ENCODE measurements at regions not wholly inside any gene's neighbourhood (a gene's known extent, or its start where the extent isn't known, plus 50 kb on each side); places are given as distances from the start of the nearest gene placed in this dataset.

DNA sequence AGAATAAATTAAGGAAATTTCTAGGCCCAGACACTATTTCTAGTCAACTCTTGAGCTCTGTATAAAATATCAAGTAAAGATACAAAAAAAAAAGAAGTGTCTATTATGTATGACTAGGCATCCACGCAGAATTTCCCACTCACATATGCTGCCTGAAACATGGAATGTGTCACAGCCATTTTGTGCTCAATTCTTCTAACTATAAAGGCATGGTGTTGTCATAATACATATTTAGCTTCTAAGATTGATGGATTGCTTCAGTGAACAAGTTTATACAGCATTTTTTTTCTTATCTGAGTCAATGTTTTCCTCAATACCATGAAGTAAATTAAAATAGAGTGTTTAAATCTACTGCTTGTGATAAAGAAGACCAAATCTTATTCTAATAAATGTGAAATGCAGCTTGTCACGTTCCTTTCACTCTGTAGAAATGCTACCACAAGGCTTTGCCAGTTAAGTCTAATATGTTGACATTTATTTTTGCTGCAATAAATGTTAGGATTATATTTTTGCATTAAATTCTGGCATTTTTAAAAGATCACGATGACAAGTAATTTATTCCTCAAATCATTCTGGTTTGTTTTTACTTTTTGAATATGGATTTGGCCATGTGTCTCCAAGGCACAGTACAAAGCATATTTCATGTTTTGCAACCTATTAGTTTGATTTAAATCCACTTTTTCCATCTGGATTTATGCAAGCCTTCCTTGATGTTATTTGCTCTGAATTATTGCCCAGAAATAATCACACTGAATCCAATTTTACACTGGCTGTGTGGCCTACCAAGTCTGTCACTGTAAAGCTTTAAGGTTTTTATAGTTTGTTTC lies 1829.0 kb upstream of the PCDH7 start:
- no peak for DNase-seq

DNA sequence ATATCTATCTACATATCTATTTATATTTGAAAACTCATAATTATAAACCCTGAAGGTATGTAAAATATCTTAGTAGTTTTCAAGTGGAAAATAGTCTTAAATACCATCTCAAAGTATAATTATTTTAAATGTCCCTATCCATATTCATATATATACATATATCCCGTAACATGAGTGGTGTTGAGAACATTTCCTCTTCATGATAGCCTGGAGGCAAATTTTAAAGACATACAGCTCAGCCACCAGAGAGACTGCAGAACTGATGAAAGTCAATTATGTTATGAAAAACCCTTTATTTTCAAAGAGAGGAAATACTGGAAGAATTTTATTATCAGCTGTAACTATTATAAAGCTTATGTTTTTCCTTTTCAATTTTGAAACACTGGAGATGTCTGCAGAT lies 1806.7 kb upstream of the PCDH7 start:
- no peak for DNase-seq

DNA sequence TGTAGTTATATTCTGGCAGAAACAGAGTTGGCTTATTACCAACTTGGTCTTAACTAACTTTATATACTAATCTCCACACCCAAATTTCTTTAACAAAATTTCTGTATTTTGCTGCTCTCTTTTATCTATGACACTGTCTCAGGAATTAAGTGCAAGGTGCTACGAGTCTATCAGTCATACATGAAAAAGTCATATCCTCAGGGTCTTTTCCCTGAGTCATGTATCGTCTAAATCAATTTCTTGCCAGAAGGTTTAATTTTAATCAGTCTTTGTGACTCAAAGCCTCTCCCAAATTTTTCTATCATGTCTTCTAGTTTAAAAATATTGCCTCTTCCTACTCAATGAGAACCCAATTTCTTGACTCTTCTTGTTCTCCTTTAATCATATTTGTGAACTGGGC lies 1803.6 kb upstream of the PCDH7 start:
- no peak for DNase-seq

DNA sequence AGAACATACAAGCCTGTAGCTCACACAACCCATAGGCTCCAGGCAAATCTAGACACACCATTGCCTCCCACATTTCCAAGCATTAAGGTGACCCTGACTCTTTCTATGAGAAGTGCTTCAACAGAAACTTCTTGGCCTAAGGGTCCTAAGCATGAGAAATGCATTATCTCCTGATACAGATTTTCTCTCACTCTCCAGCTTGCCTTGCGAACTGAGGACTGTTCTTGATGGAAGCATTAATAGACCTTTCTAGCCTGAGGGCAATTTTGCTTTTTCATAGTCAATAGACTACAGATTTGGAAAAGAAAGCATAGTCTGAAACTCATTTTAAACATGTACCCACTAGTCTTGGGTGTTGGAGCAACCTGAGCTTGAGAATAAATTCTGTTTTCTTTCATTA lies 1801.3 kb upstream of the PCDH7 start:
- no peak for DNase-seq

DNA sequence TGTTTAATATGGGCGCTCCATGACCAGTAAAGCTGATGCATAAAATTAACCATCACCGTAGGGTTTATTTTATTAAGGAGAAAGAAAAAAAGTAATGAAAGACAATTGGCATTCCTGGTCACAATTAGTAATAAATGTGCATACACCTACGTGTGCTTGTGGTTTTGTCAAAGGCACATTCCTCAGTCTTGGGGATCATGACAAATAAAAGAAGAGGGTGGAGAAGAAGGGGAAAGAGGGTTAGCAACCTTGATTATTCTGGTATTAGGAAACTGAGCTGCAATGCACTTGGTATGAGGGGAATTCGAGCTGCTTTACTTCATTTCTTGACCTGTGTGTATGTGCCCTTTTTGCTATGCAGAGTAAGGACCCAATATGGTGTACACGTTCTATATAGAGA lies 1798.3 kb upstream of the PCDH7 start:
- DNase-seq: no peak

DNA sequence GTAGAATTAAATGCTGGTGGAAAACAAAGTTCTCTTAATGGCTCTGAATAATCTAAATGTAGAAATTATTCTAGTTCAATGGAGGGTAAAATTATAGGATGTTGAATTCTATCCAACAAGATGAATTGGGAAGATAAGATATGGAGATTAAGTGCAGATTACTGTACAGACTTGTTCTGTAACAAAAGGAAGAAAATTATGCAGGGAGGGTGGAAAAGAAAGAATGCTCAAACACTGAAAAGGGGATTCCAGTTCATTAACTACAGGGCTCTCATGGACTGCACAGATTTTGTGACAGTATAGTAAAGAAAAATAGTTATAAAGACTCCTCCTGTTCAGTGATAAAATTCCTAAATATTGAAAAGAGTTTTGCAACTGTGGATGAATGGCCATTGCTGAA lies 1794.0 kb upstream of the PCDH7 start:
- DNase-seq: no peak

DNA sequence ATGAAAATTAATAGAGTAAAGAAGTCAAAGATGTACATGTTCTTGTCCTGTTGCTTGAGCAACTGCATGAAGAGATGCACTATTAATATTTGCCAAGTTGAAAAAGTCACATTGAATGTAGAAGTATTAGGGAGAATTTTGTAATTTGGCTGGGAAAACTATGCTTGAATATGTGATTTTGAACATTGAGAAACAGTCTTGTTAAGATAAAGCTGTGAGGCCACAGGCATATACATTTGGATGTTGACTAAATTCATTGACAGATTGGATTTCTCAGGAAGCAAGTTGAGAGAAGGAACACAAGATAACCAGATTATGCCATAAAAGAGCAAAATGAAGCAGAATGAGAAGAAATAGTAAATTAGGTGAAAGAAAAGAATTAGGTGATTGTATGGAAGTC lies 1777.5 kb upstream of the PCDH7 start:
- DNase-seq: no peak

DNA sequence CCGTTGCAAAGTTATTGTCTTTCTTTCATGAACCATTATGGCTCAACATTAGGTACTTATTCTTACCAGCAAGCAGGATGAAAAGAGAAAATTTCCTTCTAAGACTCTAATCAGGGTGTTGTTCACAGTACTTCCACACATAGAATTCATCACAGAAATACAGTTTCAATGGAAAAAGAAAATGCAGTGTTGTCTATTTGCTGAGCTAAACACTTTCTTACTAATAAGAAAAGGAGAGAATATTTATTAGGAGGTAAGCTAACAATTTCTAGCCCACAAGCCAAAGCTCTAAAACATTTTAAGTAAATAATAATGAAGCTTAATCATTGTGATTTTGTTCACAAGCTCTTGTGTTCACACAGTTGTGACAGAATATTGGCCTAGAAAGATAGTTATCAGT lies 1772.8 kb upstream of the PCDH7 start:
- no peak for DNase-seq

DNA sequence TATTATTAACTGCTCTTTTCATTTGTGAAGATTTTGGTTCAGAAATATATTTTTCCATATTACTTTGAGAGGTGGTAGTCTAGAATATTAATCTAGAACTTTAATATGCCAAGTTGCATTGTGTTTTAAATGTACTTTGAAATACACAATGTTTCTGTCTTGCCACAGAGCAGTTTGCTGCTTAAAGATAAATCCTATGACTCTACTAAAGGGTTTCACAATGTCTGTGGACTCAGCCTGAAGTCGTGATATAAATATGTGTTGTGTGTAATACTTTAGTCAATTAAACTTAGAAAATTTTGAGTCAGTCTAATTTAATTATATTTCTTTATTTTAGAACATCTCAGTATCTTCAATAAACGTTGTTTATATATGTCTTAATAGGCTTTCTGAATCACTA lies 1771.7 kb upstream of the PCDH7 start:
- no peak for DNase-seq

DNA sequence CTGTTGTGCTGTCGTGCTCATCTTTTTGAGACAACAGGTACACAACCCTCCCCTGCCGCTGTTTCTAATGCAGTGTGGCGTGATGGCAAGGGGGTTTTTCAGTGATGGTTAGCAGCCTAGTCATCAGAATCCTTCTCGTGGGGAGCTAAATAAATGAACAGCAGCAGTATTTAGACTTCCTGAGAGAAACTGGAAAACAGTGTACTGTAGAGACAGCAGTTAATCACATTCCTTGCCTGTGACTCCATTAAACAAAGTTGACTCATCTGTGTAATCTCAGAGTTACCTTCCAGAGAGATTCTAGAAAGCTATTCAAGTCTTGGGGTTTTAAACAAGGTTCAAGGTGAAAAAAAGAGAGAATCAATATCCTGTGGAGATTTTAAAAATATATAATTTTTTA lies 1753.2 kb upstream of the PCDH7 start:
- DNase-seq: no peak

DNA sequence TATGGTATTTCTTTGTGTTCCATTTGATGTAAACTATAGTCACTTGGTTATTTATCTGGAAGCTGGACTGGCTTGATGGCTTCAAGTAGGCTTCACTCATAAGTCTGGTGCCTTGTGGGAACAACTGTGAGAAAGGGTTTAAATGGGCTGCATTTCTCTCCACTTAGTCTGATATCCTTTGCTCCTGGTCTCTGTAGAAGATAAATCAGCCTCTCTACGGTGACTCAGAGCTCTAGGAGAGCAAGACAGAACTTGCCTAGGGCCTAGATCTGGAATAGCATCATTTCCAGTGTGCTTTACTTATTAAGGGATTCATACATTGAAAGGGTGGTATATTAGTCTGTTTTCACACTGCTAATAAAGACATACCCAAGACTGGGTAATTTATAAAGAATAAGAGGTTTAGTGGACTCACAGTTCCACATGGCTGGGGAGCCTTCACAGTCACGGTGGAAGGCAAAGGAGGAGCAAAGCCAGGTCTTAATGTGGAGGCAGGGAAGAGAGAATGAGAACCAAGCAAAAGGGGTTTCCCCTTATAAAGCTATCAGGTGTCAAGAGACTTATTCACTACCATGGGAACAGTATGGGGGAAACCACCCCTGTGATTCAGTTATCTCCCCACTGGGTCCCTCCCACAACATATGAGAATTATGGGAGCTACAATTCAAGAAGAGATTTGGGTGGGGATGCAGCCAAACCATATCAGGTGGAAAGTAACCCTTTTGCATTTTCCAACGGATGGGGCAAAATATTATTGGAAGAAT lies 1746.4 kb upstream of the PCDH7 start:
- DNase-seq: no peak

DNA sequence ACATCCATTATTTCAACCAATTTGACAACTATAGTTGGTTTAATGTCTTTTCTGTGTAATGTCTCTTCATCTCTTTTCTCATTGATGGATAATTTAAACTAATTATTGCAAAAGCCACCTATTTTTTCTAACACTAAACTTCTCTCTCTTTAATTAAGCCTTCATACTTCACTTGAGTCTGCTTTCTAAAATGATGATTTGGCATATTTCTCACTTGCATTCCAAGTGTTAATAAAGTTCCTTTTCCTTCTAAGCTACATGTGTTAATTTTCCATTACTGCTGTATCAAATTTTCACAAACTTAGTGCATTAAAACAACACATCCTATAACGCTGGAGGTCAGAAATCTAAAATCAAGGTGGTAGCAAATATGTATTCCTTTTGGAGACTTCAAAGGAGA lies 1743.8 kb upstream of the PCDH7 start:
- DNase-seq: no peak

DNA sequence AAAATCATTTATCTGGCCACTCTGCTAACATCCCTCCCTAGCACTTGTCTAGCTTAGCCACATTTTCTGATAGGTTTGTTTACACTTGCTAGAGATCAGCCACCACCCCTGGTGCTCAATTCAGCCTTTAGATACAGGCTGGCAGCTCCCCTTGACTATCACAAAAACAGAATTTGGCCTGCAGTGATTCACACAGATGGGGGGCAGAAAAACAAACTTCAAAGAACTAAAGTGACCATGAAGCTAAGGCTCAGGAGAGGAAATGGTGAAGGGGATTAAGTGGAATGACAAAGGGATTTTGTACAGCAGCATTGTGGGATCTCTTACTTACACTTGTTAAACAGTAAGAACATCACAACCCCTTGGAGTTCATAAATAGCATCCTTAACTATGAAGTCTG lies 1718.0 kb upstream of the PCDH7 start:
- DNase-seq: no peak

DNA sequence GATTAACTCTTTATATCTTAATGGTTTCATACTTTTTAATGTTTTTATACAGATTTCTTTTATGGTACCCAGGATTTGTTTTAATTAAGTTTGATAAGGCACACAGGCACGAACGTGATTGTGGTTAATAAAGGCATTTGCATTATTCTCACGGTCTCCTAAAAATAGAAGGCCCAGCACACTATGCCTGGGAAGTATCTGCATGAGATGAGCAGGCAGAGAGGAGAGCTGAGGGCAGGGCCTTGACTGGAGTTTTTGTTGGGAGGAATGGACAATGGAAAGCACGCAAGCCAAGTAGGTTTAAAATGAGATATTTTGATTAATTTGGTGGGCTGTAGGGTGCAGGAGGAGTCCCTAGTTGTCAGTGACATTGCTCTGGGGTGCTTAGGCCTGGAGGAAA lies 1714.3 kb upstream of the PCDH7 start:
- DNase-seq: no peak

DNA sequence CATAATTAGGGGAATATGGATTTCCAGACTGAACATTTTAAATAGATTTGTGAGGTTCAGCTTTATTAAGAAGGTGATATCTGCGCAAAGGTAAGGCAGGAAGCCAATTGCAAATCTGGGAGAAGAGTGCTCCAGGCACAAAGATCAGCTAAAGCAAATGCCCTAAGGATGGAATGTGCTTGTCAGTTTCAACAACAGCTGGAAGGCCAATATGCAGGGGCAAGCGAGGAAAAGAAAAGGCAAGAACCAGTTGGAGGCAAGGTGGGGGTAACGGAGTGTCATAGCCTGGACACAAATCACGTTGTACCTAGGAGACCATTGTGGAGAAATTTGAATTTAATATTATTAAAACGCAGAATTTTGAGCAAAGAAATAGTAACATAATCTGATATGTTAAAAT lies 1710.3 kb upstream of the PCDH7 start:
- DNase-seq: no peak

DNA sequence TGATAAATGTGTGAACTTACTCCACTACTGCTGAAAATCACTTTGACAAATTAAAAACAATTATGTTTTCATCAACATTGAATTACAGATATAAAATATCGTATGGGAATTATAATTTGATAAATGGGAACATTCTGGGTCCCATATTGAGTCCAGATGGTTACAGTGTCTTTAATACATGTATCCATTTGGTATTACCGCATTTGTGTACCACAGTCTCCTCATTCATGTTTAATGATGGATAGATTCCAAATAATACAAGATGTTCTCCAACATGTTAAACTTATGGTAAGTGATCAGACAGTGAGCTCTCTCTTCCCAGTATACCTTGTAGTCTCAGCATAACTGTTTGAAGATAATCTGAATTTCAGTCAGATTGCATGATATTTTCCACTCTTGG lies 1706.8 kb upstream of the PCDH7 start:
- DNase-seq: no peak

DNA sequence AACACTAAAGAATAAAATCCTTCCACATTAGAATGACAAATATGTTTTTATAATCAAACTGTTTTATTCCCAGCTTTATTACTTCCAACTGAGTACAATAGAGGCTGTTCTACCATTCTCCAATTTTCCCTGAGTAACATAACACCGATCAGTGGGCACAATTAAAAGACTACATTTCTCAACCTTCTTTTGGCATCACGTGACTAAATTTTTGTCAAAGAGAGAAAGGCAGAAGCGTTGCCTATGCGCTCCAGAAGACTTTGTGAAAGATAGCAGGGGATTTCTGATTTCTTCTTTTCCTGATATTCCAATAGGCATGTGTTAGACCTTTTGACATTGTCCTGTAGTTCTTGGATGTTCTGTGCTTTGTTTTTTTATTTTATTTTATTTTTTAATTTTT lies 1705.6 kb upstream of the PCDH7 start:
- DNase-seq: no peak

DNA sequence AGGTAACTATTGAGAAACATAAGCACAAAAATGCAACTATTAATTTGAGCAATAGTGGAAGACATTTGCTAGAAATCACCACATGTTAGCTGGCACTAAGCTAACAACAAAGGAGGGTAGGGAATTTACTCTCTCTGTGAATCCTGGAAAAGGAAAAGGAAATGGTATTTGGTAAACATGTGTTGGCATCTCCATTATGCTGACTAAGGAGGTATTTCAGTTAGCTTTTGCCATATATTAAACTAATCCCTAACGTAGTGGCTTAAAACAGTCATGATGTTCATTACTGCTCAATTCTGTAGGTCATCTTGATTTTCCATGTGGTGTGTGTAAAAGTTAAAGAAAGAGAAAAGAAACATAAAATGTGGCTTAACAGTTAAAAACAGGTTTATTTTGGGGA lies 1686.5 kb upstream of the PCDH7 start:
- DNase-seq: no peak

DNA sequence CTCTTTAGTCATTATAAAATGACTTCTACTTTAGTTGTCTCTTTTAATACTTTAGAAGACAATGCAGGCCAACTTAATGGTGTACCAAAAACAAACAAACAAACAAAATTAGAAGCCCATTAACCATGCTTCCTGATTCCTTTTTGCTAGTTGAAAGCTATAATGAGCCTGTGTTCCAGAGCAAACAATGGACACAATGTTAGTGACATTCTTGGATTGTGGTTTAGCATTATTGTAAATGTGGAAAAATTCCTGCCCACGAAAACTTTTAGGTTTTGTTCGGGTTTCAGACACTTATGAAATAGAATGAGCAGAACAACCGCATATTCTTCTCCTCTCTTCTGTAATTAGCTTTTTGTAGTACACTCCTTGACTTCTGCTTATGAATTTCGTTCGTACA lies 1682.7 kb upstream of the PCDH7 start:
- no peak for DNase-seq

DNA sequence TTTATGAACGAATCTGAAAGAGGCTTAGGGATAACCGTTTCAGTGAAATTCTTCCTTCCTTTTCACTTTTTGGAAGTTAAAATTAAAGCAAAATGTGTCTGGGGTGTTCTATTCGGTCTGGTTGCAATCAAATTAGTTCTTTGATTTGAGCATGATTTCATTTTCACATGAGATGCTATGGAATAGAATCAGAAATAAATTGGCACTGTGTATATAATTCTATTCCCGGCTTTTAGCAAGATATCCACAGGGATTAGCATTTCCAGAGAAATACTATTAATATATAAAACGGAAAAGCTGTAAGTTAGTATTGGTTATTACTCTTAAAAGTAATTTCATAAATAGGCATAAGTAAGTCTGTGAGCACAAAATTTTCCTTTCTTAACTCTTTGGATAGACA lies 1676.8 kb upstream of the PCDH7 start:
- no peak for DNase-seq

DNA sequence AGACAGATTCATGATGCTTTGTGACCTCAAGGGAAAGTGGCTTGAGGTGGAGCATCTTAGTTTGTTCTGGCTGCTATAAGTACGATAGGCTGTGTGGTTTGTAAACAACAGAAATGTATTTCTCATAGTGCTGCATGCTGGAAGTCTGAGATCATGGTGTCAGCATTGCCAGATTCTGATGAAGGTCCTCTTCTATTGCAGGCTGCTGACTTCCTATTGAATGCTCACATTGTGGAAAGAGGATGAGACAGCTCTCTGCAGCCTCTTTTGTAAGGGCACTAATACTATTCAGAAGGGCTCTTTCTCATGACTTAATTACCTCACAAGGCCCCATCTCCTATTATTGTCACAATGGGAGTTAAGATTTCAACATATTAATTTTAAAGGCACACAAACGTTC lies 1674.0 kb upstream of the PCDH7 start:
- no peak for DNase-seq

DNA sequence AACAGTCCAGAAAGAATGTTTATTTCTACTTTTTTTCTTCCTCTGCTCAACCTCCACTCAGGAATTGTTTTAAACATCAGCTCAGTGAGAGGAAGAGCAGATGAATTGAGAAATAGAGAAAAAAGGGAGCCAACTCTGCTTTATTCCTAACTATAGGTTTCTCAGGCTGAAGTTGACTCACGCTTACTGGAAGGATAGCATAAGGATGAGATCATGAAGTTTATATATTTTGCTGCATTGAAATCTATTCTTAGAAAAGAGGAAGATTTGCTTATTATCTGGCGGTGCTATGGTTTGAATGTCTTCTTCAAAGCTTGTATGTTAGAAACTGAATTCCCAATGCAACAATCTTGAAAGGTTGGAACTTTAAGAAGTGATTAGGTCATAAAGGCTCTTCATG lies 1673.4 kb upstream of the PCDH7 start:
- no peak for DNase-seq

DNA sequence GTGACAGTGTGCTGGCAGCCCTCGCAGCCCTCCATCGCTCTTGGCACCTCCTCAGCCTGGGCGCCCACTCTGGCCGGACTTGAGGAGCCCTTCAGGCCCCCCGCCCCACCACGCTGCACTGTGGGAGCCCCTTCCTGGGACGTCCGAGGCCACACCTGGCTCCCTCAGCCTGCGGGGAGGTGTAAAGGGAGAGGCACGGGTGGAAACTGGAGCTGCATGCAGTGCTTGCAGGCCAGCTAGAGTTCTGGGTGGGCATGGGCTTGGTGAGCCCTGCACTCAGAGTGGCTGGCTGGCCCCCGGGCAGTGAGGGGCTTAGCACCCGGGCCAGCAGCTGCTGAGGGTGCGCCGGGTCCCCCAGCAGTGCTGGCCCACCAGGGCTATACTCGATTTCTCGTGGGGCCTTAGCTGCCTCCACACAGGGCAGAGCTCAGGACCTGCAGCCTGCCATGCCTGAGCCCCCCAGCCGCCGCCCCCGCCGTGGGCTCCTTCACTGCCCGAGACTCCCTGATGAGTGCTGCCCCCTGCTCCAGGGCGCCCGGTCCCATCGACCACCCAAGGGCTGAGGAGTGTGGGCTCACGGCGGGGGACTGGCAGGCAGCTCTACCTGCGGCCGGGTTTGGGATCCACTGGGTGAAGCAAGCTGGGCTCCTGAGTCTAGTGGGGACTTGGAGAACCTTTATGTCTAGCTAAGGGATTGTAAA lies 1672.7 kb upstream of the PCDH7 start:
- DNase-seq: no peak

DNA sequence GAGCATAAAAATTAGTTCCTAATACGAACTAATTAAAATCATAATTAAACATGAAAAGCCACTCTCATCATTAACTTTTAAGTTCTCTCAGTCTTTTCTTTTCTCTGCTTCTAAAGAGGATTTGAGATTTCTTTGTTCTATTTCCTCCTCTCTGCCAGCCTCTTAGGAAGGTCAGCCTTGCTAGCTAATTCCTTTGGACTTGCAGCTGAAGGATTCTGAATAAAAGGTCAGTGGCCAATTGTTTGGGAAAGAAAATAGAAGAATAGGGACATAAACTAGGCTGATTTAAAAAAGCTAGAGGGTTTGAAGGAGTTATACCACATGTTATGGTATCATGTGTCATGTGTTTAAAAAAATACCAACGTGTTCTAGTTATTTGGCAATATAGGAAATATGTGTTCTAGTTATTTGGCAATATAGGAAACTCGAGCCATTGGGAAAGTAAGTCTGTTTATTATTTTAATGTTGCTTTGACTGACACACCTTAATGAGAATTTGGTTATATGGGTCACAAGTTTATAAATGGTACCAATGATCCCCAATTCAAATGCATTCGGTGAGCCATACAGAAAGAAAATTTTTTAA lies 1668.7 kb upstream of the PCDH7 start:
- DNase-seq: no peak

Measured in CD4-positive, alpha-beta T cell treated with Interleukin-17A for 4 hours (primary cell).